ENCODE measurements at regions not wholly inside any gene's neighbourhood (a gene's known extent, or its start where the extent isn't known, plus 50 kb on each side); places are given as distances from the start of the nearest gene placed in this dataset.

- DNase-seq (ENCODE audit: low read depth in 1 of 2, low spot score in 1 of 2): no peak
Observed at GRCh38 chr1:5349526-5349925, 642.7 kb downstream of the NPHP4 start.

GRCh38 chr1:5348732-5349465 lies 643.3 kb downstream of the NPHP4 start:
- DNase-seq (ENCODE audit: low read depth in 1 of 2, low spot score in 1 of 2): no peak

DNA sequence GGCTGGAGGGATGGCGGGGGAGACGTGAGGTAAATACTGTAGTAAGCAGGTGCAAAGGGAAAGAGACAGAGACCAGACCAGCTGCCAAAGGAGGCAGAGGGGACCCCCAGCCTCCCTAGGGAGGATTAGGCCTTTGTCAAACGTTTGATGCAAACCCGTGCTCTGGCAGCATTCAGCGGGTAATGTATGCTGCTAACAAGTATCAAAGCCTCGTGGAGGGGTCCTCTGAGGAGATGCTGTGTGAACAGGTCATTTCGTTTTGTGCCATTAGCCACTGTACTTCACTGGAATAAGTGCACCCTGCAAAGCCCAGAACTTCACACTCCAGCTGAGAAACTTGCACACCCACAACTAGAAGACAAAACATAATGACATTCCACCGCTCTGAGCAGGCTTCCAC lies 644.5 kb downstream of the NPHP4 start:
- no peak for DNase-seq (ENCODE audit: low read depth in 1 of 2, low spot score in 1 of 2)

DNA sequence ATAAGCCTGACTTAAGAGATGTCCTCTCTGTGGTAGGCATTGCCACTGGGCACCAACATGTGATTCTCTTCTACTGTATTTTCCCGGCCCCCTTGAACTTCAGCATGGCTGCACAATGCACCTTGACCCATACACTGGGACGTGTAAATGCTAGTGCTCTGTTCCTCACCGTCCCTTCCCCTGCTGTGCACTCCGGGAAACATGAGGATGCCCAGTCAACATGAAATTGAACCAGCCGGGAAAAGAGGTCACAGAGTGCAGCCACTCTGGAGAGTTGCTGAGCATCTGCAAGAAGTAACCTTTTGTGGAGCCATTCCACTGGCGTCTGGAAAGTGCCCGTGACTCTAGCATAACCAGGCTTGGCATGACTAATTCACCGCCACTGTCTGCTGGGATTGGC lies 646.7 kb downstream of the NPHP4 start:
- no peak for DNase-seq (ENCODE audit: low read depth in 1 of 2, low spot score in 1 of 2)

- DNase-seq (ENCODE audit: low read depth in 1 of 2, low spot score in 1 of 2): no peak
Observed at GRCh38 chr1:5343256-5344020, 648.8 kb downstream of the NPHP4 start.

- DNase-seq (ENCODE audit: low read depth in 1 of 2, low spot score in 1 of 2): no peak
Observed at GRCh38 chr1:5342830-5343229, 649.4 kb downstream of the NPHP4 start.

- DNase-seq (ENCODE audit: low read depth in 1 of 2, low spot score in 1 of 2): no peak
Observed at GRCh38 chr1:5342172-5342571, 650.1 kb downstream of the NPHP4 start.

- DNase-seq (ENCODE audit: low read depth in 1 of 2, low spot score in 1 of 2): no peak
Observed at GRCh38 chr1:5341471-5341870, 650.8 kb downstream of the NPHP4 start.

GRCh38 chr1:5340560-5341130 lies 651.6 kb downstream of the NPHP4 start:
- DNase-seq (ENCODE audit: low read depth in 1 of 2, low spot score in 1 of 2): no peak

DNA sequence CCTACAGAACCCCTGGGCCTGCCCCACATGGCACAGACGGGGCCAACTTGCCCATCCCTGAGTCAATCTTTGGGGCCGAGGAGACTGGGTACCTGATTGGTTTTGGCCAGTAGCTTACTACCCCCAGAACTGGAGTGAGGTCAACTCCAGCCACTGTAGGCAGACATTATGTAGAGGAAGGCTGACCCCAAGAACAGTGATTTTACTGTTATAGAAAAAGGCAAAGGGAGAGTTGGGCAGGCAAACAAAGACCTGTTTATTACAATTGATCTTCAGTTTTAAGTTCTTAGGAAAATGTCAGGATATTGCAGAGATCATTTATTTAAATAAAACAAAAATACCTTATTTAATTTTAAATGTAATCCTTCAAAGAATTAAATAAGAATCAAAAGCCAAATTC lies 653.8 kb downstream of the NPHP4 start:
- no peak for DNase-seq (ENCODE audit: low read depth in 1 of 2, low spot score in 1 of 2)

GRCh38 chr1:5333291-5333690 lies 658.9 kb downstream of the NPHP4 start:
- DNase-seq (ENCODE audit: low read depth in 1 of 2, low spot score in 1 of 2): no peak

DNA sequence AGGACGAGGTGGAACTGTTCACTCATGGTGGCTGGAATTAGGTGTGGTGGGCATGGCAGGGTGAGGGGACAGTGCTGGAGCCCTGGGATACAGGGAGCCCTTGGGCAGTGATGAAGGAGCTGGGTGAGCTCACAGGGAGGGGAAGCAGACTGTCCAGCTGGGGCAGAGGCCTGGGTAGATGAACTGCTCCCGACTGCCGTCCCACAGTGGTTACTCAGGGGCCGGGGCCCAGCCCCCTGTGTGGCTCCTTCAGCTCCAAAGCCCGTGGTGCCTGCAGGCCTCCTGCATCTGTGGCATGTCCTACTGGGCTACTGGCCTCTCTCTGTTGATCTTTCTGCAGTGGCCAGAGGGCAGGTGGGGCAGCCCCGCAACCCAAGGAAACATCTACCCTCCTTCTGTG lies 661.1 kb downstream of the NPHP4 start:
- no peak for DNase-seq (ENCODE audit: low read depth in 1 of 2, low spot score in 1 of 2)

DNA sequence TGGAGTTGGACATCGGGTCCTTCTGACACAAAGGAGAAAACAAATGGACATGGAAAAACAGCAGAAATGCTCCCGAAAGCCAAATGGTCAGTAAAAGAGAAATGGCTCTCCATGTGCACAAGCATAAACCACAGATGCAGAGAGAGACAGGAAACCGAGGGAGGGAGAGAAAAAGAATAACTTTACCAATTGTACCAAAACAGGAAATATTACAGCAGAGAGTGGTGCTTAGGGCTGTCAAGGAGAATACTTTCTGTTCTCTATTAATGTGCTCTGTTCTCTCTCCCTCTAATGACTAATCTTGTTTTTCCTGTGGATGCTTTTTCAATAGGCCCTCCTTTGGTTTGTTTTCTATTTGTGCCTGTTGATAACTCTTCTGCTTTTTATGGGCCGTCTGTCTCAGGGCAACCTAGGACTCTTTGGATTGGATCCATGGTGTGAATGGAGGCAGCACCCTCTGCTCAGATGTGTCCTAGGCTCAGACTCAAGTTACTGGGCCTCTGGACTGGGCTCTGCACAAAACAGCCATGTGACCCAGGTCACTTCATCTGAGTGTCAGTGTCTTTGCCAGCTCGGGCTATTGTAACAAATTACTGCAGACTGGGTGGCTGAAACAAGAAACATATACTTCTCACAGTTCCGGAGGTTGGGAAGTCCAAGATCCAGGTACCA lies 663.0 kb downstream of the NPHP4 start:
- DNase-seq (ENCODE audit: low read depth in 1 of 2, low spot score in 1 of 2): no peak

DNA sequence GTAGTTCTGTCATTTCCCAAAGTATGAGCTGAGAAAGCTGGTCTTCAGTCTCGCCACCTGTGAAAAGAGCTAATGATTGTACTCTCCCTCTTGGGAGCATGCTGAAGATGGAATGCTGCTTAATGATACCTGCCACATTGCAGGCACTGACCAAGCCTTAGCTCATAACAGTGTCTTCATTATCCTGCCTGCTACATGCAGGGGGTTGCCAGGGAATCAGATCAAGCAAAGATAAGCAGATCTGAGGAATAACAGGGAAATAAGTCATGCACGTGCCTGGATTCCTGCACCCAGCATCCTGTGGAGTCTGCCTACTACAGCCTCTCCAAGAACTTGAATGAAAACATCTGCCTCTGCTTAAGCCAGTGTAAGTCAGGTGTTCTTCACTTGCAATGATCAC lies 667.3 kb downstream of the NPHP4 start:
- no peak for DNase-seq (ENCODE audit: low read depth in 1 of 2, low spot score in 1 of 2)

DNA sequence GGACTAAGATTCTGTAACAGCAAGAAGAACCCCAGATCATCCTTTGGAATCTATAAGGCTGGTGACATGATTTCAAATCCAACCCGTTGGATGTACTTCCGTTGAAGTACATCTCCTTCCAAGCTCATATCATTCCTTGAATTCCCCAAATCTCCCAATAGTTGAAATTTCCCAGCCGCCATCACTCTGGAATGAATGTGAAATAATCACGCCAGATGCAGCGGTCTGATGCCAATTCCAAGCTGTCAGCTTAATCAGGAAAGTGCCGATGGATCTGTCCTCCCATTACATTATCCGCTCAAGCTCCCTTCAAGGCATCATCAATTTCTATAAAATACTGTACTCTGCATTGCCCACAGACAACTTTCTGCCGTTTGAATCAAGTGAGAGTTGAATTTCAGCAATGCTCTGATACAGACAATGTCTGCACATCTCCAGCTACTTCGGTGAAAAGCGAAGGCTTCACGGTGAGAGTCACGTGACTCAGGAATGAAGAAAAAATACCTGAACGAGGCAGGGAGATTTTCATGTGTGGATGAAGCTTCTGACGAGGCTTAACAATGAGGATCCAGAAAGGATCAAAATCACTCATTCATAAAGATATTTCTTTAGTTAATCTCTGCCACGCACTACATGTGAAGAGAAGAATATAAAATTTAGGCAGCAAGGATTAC lies 663.9 kb downstream of the AJAP1 start:
- DNase-seq (ENCODE audit: low read depth in 1 of 2, low spot score in 1 of 2): no peak

GRCh38 chr1:5317391-5317790 lies 663.0 kb downstream of the AJAP1 start:
- no peak for DNase-seq (ENCODE audit: low read depth in 1 of 2, low spot score in 1 of 2)

GRCh38 chr1:5312862-5313261 lies 658.5 kb downstream of the AJAP1 start:
- no peak for DNase-seq (ENCODE audit: low read depth in 1 of 2, low spot score in 1 of 2)

DNA sequence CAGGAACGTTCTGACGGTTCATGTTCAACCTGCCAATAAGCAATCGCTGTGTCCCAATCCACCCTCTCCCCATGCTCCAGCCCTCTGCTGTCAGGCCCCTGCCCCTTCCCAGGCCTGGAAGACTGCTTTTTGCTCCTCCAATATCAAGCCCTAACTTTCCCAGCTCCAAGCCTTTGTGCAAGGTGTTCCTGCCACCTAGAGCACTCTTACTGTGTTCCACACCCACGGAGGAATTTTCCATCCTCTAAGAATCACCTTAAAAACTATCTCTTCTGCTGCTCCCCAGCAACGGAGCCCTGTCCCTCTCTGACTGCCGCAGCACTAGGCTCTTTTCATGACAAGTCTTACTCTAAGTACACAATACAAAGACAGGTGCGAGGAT lies 657.9 kb downstream of the AJAP1 start:
- no peak for DNase-seq (ENCODE audit: low read depth in 1 of 2, low spot score in 1 of 2)

GRCh38 chr1:5311634-5312292 lies 657.4 kb downstream of the AJAP1 start:
- no peak for DNase-seq (ENCODE audit: low read depth in 1 of 2, low spot score in 1 of 2)

- DNase-seq (ENCODE audit: low read depth in 1 of 2, low spot score in 1 of 2): no peak
Observed at GRCh38 chr1:5311147-5311546, 656.7 kb downstream of the AJAP1 start.

- DNase-seq (ENCODE audit: low read depth in 1 of 2, low spot score in 1 of 2): no peak
Observed at GRCh38 chr1:5308249-5308648, 653.8 kb downstream of the AJAP1 start.
